ENCODE measurements at regions not wholly inside any gene's neighbourhood (a gene's known extent, or its start where the extent isn't known, plus 50 kb on each side); places are given as distances from the start of the nearest gene placed in this dataset.

GRCh38 chr1:34378968-34379856 is 202.5 kb downstream of the C1orf94 start:
- TF ChIP-seq CTCF (IDR thresholded peaks at IDR 0.05) (no peak), POLR2A (IDR thresholded peaks at IDR 0.05) (no peak)

Data from adrenal gland (tissue), 5 donors.